Loucy (cell line): ENCODE measurements at regions not wholly inside any gene's neighbourhood (a gene's known extent, or its start where the extent isn't known, plus 50 kb on each side); places are given as distances from the start of the nearest gene placed in this dataset.

ENCODE experiments used
- EZH2phosphoT487 ChIP-seq: fragments of 200-600 bp; IDR thresholded peaks from 2 replicates; pipeline ENCODE4 v1.6.1; 2018; ENCODE audit warnings: antibody characterized with exemption, mild to moderate bottlenecking, moderate library complexity, borderline replicate concordance
- TF ChIP-seq, protein P1 (sequence below): fragments of 200-600 bp; sonication (generic); conservative IDR thresholded peaks from 2 replicates; pipeline ENCODE4 v1.5.1; 2014; ENCODE audit warnings: mild to moderate bottlenecking, antibody characterized with exemption, low read length

GRCh38 chr18:56492136-56492535 lies 146.3 kb downstream of the TXNL1 start:
- TF ChIP-seq, protein P1, sequence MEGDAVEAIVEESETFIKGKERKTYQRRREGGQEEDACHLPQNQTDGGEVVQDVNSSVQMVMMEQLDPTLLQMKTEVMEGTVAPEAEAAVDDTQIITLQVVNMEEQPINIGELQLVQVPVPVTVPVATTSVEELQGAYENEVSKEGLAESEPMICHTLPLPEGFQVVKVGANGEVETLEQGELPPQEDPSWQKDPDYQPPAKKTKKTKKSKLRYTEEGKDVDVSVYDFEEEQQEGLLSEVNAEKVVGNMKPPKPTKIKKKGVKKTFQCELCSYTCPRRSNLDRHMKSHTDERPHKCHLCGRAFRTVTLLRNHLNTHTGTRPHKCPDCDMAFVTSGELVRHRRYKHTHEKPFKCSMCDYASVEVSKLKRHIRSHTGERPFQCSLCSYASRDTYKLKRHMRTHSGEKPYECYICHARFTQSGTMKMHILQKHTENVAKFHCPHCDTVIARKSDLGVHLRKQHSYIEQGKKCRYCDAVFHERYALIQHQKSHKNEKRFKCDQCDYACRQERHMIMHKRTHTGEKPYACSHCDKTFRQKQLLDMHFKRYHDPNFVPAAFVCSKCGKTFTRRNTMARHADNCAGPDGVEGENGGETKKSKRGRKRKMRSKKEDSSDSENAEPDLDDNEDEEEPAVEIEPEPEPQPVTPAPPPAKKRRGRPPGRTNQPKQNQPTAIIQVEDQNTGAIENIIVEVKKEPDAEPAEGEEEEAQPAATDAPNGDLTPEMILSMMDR: no peak
- no peak for TF ChIP-seq EZH2phosphoT487
